ENCODE measurements at regions not wholly inside any gene's neighbourhood (a gene's known extent, or its start where the extent isn't known, plus 50 kb on each side); places are given as distances from the start of the nearest gene placed in this dataset.

DNA sequence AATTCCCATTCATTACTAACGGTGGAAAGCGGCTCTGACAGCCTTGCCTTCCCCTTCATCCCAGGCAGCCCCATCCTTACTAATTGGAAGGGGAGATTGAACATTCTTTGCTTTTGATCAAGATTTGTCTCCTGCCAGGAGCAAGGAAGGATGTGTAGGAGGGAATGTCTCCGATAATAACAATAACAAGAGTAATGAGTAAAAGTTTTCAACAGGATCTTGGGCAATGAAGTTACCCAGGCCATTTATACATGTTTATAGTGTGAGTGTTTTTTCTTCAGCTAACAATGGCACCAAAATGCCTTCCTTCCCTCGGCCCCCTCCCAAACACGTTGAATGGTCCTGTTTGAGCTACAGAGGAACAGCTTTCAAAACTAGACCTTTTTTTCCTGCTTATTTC is 83.8 kb downstream of the GATA6 start:
- H3K4me1 ChIP-seq (ENCODE audit: insufficient read depth, low read length) = no peaks in the 10 kb centered on the region; the same call in 1 of the 2 replicates
- H3K27me3 ChIP-seq (ENCODE audit: insufficient read depth, low read length, poor library complexity) = no peaks in the 10 kb centered on the region
- ATAC-seq (ENCODE audit: insufficient read depth, low read depth) (no peak), DNase-seq (no peak)
- H3K4me2 ChIP-seq (ENCODE audit: insufficient read depth, low read length) = no peak overlapping the region
- H3K36me3 ChIP-seq (ENCODE audit: insufficient read depth, low read length) = no peaks in the 10 kb centered on the region
- H3K27ac ChIP-seq (ENCODE audit: low read length) = no peak overlapping the region
- no peaks in the 10 kb centered on the region for H4K20me1 ChIP-seq (ENCODE audit: insufficient read depth, low read length)
- H2AFZ ChIP-seq (ENCODE audit: low read depth, low read length) = no peak overlapping the region
- no peaks in the 10 kb centered on the region for H3K79me2 ChIP-seq (ENCODE audit: insufficient read depth, low read length)
- no peaks in the 10 kb centered on the region for H3K9me3 ChIP-seq (ENCODE audit: insufficient read depth, low read length, severe bottlenecking)
- no peak for TF ChIP-seq EZH2 (IDR thresholded peaks at IDR 0.05; ENCODE audit: borderline replicate concordance, low read depth, low read length, severe bottlenecking)
- TF ChIP-seq, protein P1, sequence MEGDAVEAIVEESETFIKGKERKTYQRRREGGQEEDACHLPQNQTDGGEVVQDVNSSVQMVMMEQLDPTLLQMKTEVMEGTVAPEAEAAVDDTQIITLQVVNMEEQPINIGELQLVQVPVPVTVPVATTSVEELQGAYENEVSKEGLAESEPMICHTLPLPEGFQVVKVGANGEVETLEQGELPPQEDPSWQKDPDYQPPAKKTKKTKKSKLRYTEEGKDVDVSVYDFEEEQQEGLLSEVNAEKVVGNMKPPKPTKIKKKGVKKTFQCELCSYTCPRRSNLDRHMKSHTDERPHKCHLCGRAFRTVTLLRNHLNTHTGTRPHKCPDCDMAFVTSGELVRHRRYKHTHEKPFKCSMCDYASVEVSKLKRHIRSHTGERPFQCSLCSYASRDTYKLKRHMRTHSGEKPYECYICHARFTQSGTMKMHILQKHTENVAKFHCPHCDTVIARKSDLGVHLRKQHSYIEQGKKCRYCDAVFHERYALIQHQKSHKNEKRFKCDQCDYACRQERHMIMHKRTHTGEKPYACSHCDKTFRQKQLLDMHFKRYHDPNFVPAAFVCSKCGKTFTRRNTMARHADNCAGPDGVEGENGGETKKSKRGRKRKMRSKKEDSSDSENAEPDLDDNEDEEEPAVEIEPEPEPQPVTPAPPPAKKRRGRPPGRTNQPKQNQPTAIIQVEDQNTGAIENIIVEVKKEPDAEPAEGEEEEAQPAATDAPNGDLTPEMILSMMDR (IDR thresholded peaks at IDR 0.05; ENCODE audit: borderline replicate concordance, extremely low read depth, low read length, poor library complexity, severe bottlenecking) = no peak
- H3K9ac ChIP-seq (ENCODE audit: low read depth, low read length) = no peak overlapping the region
- no peak overlapping the region for H3K4me3 ChIP-seq (ENCODE audit: low read depth in 1 of 2, low read length in 2 of 2)
